NB4 (cell line): ENCODE measurements at regions not wholly inside any gene's neighbourhood (a gene's known extent, or its start where the extent isn't known, plus 50 kb on each side); places are given as distances from the start of the nearest gene placed in this dataset.

Experiments used
- POLR2A ChIP-seq: IDR thresholded peaks from 2 replicates; pipeline ENCODE4 v1.6.1; 2011; ENCODE audit warnings: mild to moderate bottlenecking; ENCODE audit not compliant: insufficient read length; ENCODE audit errors: extremely low read depth
- TF ChIP-seq, protein P1 (sequence below): IDR thresholded peaks from one replicate; pipeline ENCODE4 v1.5.1; 2012; ENCODE audit warnings: low read depth, low read length

DNA sequence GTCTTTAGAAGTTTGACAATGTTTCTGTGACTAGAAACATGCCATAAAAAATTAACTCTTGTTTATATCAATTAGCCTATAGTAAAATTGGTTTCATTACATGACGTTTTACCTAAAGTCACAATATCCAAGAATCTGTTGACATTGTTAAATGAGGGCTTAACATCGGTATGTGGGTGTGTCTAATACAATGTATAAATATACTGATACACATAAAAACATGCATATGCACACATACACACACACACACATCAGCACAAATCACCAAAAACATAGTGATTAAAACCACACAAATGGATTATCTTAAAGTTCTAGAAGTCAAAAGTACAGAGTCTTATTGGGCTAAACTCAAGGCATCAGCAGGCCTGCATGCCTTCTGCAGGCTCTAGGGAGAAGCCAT lies 456.7 kb downstream of the NTRK3 start:
- TF ChIP-seq, protein P1, sequence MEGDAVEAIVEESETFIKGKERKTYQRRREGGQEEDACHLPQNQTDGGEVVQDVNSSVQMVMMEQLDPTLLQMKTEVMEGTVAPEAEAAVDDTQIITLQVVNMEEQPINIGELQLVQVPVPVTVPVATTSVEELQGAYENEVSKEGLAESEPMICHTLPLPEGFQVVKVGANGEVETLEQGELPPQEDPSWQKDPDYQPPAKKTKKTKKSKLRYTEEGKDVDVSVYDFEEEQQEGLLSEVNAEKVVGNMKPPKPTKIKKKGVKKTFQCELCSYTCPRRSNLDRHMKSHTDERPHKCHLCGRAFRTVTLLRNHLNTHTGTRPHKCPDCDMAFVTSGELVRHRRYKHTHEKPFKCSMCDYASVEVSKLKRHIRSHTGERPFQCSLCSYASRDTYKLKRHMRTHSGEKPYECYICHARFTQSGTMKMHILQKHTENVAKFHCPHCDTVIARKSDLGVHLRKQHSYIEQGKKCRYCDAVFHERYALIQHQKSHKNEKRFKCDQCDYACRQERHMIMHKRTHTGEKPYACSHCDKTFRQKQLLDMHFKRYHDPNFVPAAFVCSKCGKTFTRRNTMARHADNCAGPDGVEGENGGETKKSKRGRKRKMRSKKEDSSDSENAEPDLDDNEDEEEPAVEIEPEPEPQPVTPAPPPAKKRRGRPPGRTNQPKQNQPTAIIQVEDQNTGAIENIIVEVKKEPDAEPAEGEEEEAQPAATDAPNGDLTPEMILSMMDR: no peak
- no peak for TF ChIP-seq POLR2A
